Common myeloid progenitor, CD34-positive (primary cell): ENCODE measurements at regions not wholly inside any gene's neighbourhood (a gene's known extent, or its start where the extent isn't known, plus 50 kb on each side); places are given as distances from the start of the nearest gene placed in this dataset.

Experiments used
- CTCF ChIA-PET: fragments of 350-600 bp; sonication (Branson Sonifier 250); formaldehyde crosslinking; loops from one replicate; lab custom pipeline; 2021; ENCODE audit warnings: antibody characterized with exemption; lab: Charles Lee
- POLR2A ChIA-PET: fragments of 350-600 bp; sonication (Branson Sonifier 250); formaldehyde crosslinking; loops from one replicate; lab custom pipeline; 2021; ENCODE audit warnings: antibody characterized with exemption; lab: Charles Lee
- DNase-seq, 3 donors: peaks; one replicate each; pipeline versions ENCODE4 v3.0.0 to v3.0.0-alpha.2; 2013
- H3K27ac ChIP-seq, 2 experiments: 1 replicate in 1 of 2; 2 replicates in 1 of 2; pipeline ENCODE4 v1.7.0; 2013; ENCODE audit warnings: inconsistent platforms in 2 of 2, low read length in 2 of 2, mild to moderate bottlenecking in 2 of 2, low read depth in 1 of 2, moderate library complexity in 1 of 2; ENCODE audit not compliant: severe bottlenecking in 2 of 2, insufficient read depth in 1 of 2, poor library complexity in 1 of 2
- H3K27me3 ChIP-seq, 5 experiments: replicated peaks in 2 of 5; 1 replicate in 3 of 5; 2 replicates in 2 of 5; pipeline versions ENCODE4 v1.6.1 to v1.7.0; 2013; ENCODE audit warnings: low read length in 4 of 5, mild to moderate bottlenecking in 2 of 5, moderate library complexity in 2 of 5, inconsistent platforms in 1 of 5; ENCODE audit not compliant: insufficient read depth in 5 of 5, control insufficient read depth in 4 of 5
- H3K36me3 ChIP-seq, 4 experiments: 1 replicate in 2 of 4; 2 replicates in 2 of 4; pipeline versions ENCODE4 v1.6.1 to v1.7.0; 2013; ENCODE audit warnings: low read length in 3 of 4, control low read depth in 1 of 4, mild to moderate bottlenecking in 1 of 4; ENCODE audit not compliant: control insufficient read depth in 4 of 4, insufficient read depth in 4 of 4
- H3K4me1 ChIP-seq, 4 experiments: 1 replicate in 3 of 4; 2 replicates in 1 of 4; pipeline versions ENCODE4 v1.6.1 to v1.7.1; 2013; ENCODE audit warnings: low read length in 3 of 4, mild to moderate bottlenecking in 3 of 4, control low read depth in 1 of 4, inconsistent platforms in 1 of 4, moderate library complexity in 1 of 4; ENCODE audit not compliant: control insufficient read depth in 4 of 4, insufficient read depth in 4 of 4; ENCODE audit errors: control extremely low read depth in 1 of 4
- H3K4me3 ChIP-seq, 7 experiments: 1 replicate in 4 of 7; 2 replicates in 3 of 7; pipeline versions ENCODE4 v1.5.1 to v1.7.0; 2013; ENCODE audit warnings: mild to moderate bottlenecking in 7 of 7, low read length in 6 of 7, moderate library complexity in 6 of 7, inconsistent platforms in 2 of 7, low read depth in 2 of 7, control low read depth in 1 of 7; ENCODE audit not compliant: insufficient read depth in 4 of 7, control insufficient read depth in 1 of 7; ENCODE audit errors: extremely low read depth in 1 of 7
- H3K9me3 ChIP-seq, 5 experiments: 1 replicate in 4 of 5; 2 replicates in 1 of 5; pipeline versions ENCODE4 v1.6.1 to v1.7.1; 2013; ENCODE audit warnings: low read length in 4 of 5, mild to moderate bottlenecking in 2 of 5, inconsistent platforms in 1 of 5, low read depth in 1 of 5, moderate library complexity in 1 of 5; ENCODE audit not compliant: control insufficient read depth in 4 of 5, insufficient read depth in 2 of 5; ENCODE audit errors: control extremely low read depth in 1 of 5
- WGBS: methylation state at CpG from one replicate; pipeline ENCODE4 v1.1.5; 2013; ENCODE audit not compliant: insufficient coverage; 5-methylcytosine and 5-hydroxymethylcytosine counted together

- no peak for DNase-seq
- Histone ChIP-seq H3K9me3 (peaks cover 0 to 2% (median 0%) of the 10 kb centered on the region in 5 experiments), H3K4me3 (no peak overlapping the region), H3K36me3 (no peaks in the 10 kb centered on the region), H3K4me1 (peaks cover 0 to 14% (median 5%) of the 10 kb centered on the region in 4 experiments), H3K27ac (no peak overlapping the region), H3K27me3 (no peaks in the 10 kb centered on the region)
- ChIA-PET POLR2A (no interaction called here), CTCF (no interaction called here)
- WGBS, result 100% methylated on average over 1 of the region's 2 CpGs
Measured at GRCh38 chr2:215882689-215883088, 130.7 kb downstream of the MREG start.

- Histone ChIP-seq H3K36me3 (no peaks in the 10 kb centered on the region), H3K4me3 (no peak overlapping the region), H3K9me3 (peaks cover 0 to 9% (median 2%) of the 10 kb centered on the region in 5 experiments), H3K27ac (no peak overlapping the region), H3K27me3 (no peaks in the 10 kb centered on the region), H3K4me1 (peaks cover 0 to 7% (median 0%) of the 10 kb centered on the region in 4 experiments)
- POLR2A ChIA-PET, result no interaction called here
- 100% methylated on average over 1 of the region's 2 CpGs for WGBS
- CTCF ChIA-PET, result no interaction called here
- no peak for DNase-seq
Measured at GRCh38 chr2:215881582-215881981, 131.8 kb downstream of the MREG start.

GRCh38 chr2:215880970-215881369, 132.4 kb downstream of the MREG start:
- WGBS, result 68% methylated on average over 3 of the region's 4 CpGs
- DNase-seq, result peak in 2 of 3 donors; percentile 25 to 46
- H3K27ac ChIP-seq, result no peak overlapping the region
- H3K4me3 ChIP-seq, result no peak overlapping the region
- H3K36me3 ChIP-seq, result no peaks in the 10 kb centered on the region
- H3K9me3 ChIP-seq, result peaks cover 0 to 9% (median 2%) of the 10 kb centered on the region in 5 experiments
- CTCF ChIA-PET, result interaction anchor here (1.2 kb wide), 1 partner anchor 10 kb away, joined by 5 read pairs; no protein-coding TSS in a partner anchor
- H3K27me3 ChIP-seq, result no peaks in the 10 kb centered on the region
- POLR2A ChIA-PET, result no interaction called here
- H3K4me1 ChIP-seq, result peaks cover 0 to 7% (median 0%) of the 10 kb centered on the region in 4 experiments

- peaks cover 0 to 9% (median 2%) of the 10 kb centered on the region in 5 experiments for H3K9me3 ChIP-seq
- no peak overlapping the region for H3K27ac ChIP-seq
- H3K36me3 ChIP-seq, result no peaks in the 10 kb centered on the region
- CTCF ChIA-PET, result interaction anchor here (1.0 to 1.2 kb wide), 2 partner anchors 8 to 9 kb away, joined by 3 to 5 read pairs; no protein-coding TSS in a partner anchor
- POLR2A ChIA-PET, result no interaction called here
- WGBS, result 100% methylated on average over 3 of the region's 8 CpGs
- peaks cover 0 to 7% (median 0%) of the 10 kb centered on the region in 4 experiments for H3K4me1 ChIP-seq
- no peak for DNase-seq
- no peak overlapping the region for H3K4me3 ChIP-seq
- no peaks in the 10 kb centered on the region for H3K27me3 ChIP-seq
Measured at GRCh38 chr2:215879977-215880940, 133.1 kb downstream of the MREG start.

- Histone ChIP-seq H3K27ac (no peak overlapping the region), H3K4me3 (no peak overlapping the region), H3K36me3 (no peaks in the 10 kb centered on the region), H3K4me1 (peaks cover 0 to 7% (median 0%) of the 10 kb centered on the region in 4 experiments), H3K9me3 (peaks cover 0 to 9% (median 2%) of the 10 kb centered on the region in 5 experiments), H3K27me3 (no peaks in the 10 kb centered on the region)
- ChIA-PET CTCF (no interaction called here), POLR2A (no interaction called here)
- 83% methylated on average over 1 of the region's 1 CpG for WGBS
- DNase-seq, result no peak
Measured at GRCh38 chr2:215879331-215879730, 134.0 kb downstream of the MREG start.

- H3K4me3 ChIP-seq, result no peak overlapping the region
- H3K9me3 ChIP-seq, result peaks cover 0 to 9% (median 2%) of the 10 kb centered on the region in 5 experiments
- ChIA-PET POLR2A (no interaction called here), CTCF (no interaction called here)
- DNase-seq, result no peak
- no peaks in the 10 kb centered on the region for H3K27me3 ChIP-seq
- no peaks in the 10 kb centered on the region for H3K36me3 ChIP-seq
- H3K4me1 ChIP-seq, result peaks cover 0 to 7% (median 0%) of the 10 kb centered on the region in 4 experiments
- 100% methylated on average over 1 of the region's 4 CpGs for WGBS
- H3K27ac ChIP-seq, result no peak overlapping the region
Measured at GRCh38 chr2:215878476-215879063, 134.8 kb downstream of the MREG start.

- Histone ChIP-seq H3K36me3 (no peaks in the 10 kb centered on the region), H3K4me3 (no peak overlapping the region), H3K27ac (no peak overlapping the region), H3K27me3 (no peaks in the 10 kb centered on the region), H3K4me1 (peaks cover 0 to 7% (median 0%) of the 10 kb centered on the region in 4 experiments), H3K9me3 (peaks cover 0 to 9% (median 2%) of the 10 kb centered on the region in 5 experiments)
- no peak for DNase-seq
- WGBS, result no CpG with 5 or more reads among the region's 1 CpG
- POLR2A ChIA-PET, result no interaction called here
- CTCF ChIA-PET, result no interaction called here
Measured at GRCh38 chr2:215876937-215877238, 136.5 kb downstream of the MREG start.
